GM21528 (cell line): ENCODE measurements at regions not wholly inside any gene's neighbourhood (a gene's known extent, or its start where the extent isn't known, plus 50 kb on each side); places are given as distances from the start of the nearest gene placed in this dataset.

Experiments used
- ATAC-seq: cut with Tn5 transposase; IDR thresholded peaks from one replicate; pipeline ENCODE4 v1.9.1; 2021; ENCODE audit warnings: mild to moderate bottlenecking, moderate library complexity; ENCODE audit not compliant: unreplicated experiment, low FRiP score

- no peak for ATAC-seq
Measured at GRCh38 chr2:19731037-19731436, 170.7 kb downstream of the TTC32 start.

- no peak for ATAC-seq
Measured at GRCh38 chr2:19728125-19728524, 173.7 kb downstream of the TTC32 start.

- no peak for ATAC-seq
Measured at GRCh38 chr2:19725392-19725791, 176.4 kb downstream of the TTC32 start.

- ATAC-seq: no peak
Measured at GRCh38 chr2:19723021-19723420, 178.8 kb downstream of the TTC32 start.

GRCh38 chr2:19722531-19722971, 179.2 kb downstream of the TTC32 start:
- no peak for ATAC-seq

GRCh38 chr2:19720306-19720705, 181.5 kb downstream of the TTC32 start:
- ATAC-seq: no peak

- ATAC-seq: no peak
Measured at GRCh38 chr2:19719540-19719939, 182.2 kb downstream of the TTC32 start.

- ATAC-seq: no peak
Measured at GRCh38 chr2:19717446-19717845, 184.3 kb downstream of the TTC32 start.

GRCh38 chr2:19714926-19715325, 186.9 kb downstream of the TTC32 start:
- no peak for ATAC-seq

- no peak for ATAC-seq
Measured at GRCh38 chr2:19712850-19713249, 188.9 kb downstream of the TTC32 start.

GRCh38 chr2:19711470-19712372, 190.1 kb downstream of the TTC32 start:
- ATAC-seq: no peak

GRCh38 chr2:19710230-19710629, 191.6 kb downstream of the TTC32 start:
- no peak for ATAC-seq

GRCh38 chr2:19709553-19709952, 192.2 kb downstream of the TTC32 start:
- no peak for ATAC-seq

- ATAC-seq: no peak
Measured at GRCh38 chr2:19708776-19709175, 193.0 kb downstream of the TTC32 start.

GRCh38 chr2:19706332-19706731, 195.5 kb downstream of the TTC32 start:
- no peak for ATAC-seq

GRCh38 chr2:19702267-19702666, 199.5 kb downstream of the TTC32 start:
- ATAC-seq: no peak

- ATAC-seq: no peak
Measured at GRCh38 chr2:19700861-19701585, 200.8 kb downstream of the TTC32 start.

GRCh38 chr2:19697131-19697530, 204.7 kb downstream of the TTC32 start:
- ATAC-seq: no peak

- ATAC-seq: no peak
Measured at GRCh38 chr2:19695706-19696105, 206.1 kb downstream of the TTC32 start.

- ATAC-seq: no peak
Measured at GRCh38 chr2:19691892-19692291, 209.9 kb downstream of the TTC32 start.

- no peak for ATAC-seq
Measured at GRCh38 chr2:19690429-19690828, 211.4 kb downstream of the TTC32 start.
